ENCODE measurements at regions not wholly inside any gene's neighbourhood (a gene's known extent, or its start where the extent isn't known, plus 50 kb on each side); places are given as distances from the start of the nearest gene placed in this dataset.
"Not testable (repeated sequence)": the region's sequence is repeated elsewhere in the genome, so short reads cannot be mapped to it uniquely, and the experiment has no call there.

DNA sequence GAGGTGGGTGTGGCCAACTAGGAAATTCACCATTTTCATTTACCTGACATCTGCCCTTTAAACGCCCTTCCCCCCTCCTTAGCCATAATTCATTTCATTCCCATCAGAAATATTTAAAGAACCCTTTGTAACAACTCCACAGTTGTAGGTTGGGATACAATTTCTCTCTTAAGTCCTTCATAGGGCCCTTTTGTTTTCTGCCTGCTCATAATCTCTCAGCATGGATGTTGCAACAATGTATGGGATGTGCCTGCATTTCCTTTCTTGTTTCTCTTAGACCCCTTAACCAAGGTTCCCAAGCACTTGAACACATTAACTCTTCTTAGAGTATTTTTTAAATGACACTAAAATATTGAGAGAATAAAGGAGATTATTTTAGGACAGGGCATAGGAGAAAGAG is 51.7 kb upstream of the MYO10 start:
- no peak for DNase-seq

DNA sequence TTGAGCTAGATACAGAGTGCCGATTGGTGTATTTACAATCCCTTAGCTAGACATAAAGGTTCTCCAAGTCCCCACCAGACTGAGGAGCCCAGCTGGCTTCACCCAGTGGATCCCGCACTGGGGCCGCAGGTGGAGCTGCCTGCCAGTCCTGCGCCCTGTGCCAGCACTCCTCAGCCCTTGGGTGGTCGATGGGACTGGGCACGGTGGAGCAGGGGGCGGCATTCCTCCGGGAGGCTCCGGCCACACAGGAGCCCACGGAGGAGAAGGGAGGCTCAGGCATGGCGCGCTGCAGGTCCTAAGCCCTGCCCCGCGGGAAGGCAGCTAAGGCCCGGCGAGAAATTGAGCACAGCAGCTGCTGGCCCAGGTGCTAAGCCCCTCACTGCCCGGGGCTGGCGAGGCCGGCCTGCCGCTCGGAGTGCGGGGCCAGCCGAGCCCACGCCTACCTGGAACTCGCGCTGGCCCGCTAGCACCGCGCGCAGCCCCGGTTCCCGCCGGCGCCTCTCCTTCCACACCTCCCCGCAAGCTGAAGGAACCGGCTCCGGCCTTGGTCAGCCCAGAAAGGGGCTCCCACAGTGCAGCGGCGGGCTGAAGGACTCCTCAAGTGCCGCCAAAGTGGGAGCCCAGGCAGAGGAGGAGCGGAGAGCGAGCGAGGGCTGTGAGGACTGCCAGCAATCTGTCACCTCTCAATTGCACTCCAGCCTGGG is 54.9 kb upstream of the MYO10 start:
- not testable (repeated sequence) for DNase-seq

DNA sequence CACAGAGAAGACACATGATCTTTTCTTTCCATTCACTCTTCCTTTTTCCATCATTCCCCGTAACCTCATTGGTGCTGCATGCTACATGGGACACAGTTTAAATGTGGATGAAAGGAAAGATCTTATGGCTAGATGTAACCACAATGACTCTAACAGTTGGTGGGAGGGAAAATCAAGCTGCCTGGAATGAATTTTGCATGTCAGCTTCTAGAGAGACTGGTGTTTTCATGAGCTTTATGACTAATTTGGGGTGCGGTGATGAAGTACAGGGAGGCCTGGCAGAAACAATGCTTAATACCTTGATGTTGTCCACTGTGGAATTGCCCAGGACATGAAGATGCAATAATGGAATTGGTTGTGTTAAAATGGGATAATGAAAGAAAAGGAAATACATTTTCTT is 55.9 kb upstream of the MYO10 start:
- peak; percentile 68 for DNase-seq

DNA sequence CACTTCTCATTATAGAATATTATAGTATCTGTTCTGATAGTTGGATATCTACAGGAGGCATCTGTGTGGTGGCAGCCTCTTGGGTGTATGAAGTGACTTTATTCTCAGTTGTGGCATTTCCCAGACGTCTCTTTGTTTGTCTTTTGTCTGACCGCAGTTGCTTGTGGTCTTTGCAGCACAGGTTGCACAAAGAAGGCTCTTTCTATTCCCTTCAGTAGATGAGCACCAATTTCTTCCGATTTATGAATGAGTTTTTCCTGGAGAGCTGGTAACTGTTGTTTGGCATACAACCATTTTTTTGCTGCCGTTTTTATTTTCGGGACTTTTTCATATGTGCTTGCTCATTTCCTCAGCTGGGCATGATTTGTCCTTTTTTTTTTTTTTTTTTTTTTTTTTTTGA is 56.4 kb upstream of the MYO10 start:
- no peak for DNase-seq

DNA sequence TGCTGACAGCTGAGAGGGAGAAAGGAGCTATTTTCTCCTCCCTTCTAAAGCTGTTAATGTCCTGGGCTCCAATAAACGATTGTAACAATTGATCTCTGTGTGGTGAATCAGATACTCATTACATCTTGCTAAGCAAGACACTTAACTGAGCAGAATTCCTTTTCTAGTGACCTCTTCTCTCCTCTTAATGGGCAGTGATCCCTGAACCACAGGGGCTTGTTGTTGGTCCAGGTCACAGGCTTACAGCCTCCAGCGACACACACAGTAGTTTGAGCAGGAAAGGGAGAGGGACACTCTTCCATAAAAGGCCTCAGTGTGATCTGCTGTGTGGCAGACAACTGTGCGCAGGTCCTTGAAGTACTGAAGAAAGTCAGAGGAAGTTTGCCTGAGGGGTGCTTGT is 58.5 kb upstream of the MYO10 start:
- no peak for DNase-seq

DNA sequence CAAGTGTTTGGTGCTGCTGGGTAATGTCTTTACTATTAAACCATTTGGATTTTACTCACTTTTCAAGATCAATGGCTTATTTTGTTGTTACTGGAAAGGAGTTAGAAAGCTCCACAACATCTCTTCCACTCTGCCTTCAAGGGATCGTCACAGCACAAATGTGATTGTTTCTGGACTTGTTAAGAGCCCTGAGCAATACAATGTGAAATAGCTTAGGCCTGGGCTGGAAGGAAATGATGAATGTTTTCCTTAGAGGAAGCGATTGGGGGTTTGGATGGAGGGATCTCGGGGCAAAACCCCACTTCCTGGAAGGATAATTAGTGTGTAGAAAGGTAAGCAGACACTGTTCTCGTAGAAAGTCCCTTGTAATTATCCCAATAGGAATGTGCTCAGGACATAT is 59.3 kb upstream of the MYO10 start:
- no peak for DNase-seq

DNA sequence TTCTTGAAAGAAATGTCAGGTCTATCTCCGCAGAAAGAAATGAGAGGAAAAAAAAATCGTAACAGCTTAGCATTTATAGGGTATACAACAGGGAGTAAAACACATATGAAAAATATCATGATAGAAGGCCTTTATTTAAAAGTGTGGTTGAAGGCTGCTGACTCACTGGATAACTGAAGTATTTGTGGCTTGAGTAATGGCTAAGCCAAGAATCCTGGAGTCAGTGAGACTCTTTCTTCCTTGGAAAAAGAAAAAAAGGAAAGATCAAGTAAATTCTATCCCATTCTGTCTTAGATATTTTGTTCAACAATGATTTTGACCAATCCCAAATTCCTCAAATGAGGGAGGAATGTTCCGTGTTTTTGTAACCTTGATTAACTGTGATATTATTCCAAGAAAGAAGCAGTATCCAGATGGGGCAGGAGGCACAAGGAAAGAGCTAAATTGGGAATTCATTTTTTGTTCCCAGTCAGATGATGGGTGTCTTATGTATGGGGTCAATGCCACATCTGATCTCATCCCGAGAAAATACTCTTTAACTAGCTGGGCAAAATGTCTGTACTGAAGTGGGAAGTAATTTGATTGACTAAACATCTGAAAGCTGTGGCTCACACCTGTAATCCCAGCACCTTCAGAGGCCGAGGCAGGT is 64.3 kb upstream of the MYO10 start:
- peak; percentile 98 for DNase-seq

DNA sequence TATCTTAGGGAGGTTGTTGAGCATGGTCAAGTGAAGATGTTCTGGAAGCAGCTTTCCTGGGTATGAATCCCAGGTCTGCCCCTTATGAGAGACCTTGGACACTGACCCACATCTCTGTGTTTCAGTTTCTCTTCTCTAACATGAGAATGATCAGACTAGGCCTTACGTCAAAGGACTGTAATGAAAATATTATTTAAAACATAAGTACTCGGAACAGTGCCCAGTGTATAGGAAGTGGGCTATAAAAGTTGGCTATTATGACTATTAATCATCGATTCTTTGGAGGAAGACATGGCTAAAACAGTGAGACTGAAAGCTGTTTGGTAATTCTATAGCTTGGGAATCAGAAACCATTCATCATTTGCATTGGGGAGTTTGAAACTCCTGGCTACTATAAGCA is 65.3 kb upstream of the MYO10 start:
- peak; percentile 80 for DNase-seq

DNA sequence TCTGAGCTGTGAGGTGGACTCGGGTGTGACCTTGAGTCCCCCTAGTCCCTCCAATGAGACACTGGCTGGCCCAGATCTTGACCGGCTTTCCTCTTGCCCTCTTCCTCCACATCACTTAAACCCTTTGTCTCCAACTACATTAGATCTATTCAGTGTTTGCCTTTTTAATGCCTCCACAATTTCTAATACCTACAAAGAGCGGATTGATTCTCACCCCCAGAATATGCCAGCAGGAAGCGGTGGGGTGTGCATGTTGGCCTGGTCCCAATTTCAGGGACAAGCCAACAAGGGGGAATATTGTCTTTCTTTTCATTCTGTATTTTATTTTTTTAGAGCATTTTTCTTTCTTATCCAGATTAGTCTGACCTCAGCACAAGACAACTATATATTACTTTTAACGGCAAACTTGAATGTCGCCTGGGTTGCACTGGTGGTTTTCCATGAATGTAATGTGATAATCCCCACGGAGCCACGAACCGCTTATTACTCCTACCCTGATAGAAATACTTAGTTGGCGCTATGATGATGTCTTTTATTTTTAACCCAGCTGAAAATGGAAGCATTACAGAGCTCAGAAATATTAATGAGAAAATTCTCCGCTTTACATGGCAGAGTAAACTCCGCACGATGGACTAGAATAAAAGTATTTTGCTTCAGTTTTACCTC is 68.5 kb upstream of the MYO10 start:
- no peak for DNase-seq

DNA sequence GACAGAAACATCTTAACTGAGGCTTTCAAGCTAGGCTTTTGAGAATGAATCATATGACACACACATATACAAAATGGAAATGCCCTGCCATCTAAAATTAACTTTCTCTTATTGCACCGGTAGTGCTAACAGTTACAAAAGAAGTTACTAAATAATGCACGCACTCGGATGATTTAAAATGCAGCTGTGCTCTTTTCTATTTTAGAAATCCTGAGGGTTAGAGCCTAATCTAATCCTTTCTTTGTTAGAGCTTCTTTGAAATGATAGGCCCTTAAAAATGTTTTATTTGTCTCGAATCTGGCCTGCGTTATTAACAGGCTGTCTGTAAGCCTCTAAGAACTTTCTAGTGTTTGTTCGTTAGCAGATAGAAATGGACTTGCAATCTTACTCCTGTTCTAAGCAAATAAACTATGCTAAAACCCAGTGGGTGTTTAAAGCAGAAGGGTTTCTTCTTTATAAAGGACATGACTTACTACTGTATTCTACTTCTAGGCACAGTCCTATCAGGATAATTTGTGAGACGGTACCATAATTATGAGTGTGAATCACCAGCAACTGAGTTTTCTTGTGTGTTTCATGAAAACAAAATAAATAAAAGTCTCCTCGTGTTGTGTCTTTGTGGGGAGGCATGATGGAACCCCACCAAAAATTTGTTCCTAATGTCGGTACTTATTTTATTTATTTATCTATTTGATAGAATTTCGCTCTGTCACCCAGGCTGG is 69.2 kb upstream of the MYO10 start:
- no peak for DNase-seq

DNA sequence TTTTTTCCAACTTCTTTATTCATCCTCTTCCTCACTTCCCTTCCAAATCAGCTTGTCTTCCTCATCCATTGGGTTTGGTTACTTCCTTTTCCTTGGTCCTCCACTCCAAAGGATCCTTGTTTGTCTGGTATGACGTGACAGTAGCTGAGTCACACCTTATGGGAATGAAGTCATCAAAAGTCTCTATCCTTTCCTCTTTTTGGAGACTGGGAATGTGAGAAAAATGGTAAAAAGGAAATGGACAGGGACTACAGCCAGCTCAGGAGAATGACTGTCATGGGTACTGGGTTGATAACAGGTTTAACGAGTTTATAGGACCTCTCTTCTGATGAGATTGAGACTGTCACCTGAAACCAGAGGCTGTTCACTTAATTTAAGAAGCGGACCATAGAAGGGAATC is 76.2 kb upstream of the MYO10 start:
- DNase-seq, result no peak

DNA sequence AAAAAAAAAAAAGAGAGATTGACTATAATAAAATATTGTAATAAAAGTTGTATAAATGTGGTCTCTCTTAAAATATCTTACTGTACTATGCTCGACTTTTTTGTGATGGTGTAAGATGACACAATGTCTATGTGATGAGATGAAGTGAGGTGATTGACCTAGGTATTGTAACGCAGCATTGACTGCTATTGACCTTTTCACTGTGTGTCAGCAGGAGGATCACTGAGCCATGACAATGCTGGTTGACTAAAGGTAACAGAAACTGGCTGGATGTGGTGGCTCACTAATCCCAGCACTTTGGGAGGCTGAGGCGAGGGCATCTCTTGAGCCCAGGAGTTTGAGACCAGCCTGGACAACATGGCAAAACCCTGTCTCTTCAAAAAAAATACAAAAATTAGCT is 78.6 kb upstream of the MYO10 start:
- DNase-seq, result no peak

DNA sequence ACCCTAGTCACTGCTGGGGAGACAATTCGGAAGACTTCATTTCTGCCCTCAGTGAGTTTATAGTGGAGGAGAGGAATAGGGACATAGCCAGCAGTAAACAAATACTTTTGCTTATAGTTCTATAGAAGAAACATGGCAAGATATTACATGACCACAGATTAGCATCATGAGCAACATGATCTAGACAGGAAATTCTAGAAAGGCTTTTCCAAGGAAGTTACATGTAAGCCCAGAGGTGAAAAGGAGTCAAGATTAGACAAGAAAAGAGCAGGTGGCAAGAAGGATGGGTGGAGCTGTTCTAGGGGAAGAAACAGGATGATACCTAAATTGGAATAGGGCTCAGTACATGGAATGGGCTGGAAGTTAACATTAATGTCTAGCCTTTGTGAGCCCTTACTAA is 82.8 kb upstream of the MYO10 start:
- DNase-seq, result no peak

DNA sequence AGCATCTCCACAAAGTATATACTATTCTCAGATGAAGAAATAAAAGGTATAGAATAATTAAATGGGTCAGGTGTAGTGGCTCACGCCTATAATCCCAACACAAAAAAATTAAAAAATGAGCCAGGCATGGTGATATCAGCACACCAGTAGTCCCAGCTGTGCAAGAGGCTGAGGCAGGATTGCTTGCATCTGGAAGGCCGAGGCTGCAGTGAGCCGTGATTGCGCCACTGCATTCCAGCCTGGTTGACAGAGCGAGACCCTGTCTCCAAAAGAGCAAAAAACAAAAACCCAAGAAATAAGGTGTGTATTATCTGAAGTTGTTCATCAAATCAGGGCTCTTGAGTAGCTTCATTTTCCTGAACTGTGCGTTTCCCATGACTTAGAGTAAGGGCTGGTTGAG is 83.2 kb upstream of the MYO10 start:
- DNase-seq, result no peak

DNA sequence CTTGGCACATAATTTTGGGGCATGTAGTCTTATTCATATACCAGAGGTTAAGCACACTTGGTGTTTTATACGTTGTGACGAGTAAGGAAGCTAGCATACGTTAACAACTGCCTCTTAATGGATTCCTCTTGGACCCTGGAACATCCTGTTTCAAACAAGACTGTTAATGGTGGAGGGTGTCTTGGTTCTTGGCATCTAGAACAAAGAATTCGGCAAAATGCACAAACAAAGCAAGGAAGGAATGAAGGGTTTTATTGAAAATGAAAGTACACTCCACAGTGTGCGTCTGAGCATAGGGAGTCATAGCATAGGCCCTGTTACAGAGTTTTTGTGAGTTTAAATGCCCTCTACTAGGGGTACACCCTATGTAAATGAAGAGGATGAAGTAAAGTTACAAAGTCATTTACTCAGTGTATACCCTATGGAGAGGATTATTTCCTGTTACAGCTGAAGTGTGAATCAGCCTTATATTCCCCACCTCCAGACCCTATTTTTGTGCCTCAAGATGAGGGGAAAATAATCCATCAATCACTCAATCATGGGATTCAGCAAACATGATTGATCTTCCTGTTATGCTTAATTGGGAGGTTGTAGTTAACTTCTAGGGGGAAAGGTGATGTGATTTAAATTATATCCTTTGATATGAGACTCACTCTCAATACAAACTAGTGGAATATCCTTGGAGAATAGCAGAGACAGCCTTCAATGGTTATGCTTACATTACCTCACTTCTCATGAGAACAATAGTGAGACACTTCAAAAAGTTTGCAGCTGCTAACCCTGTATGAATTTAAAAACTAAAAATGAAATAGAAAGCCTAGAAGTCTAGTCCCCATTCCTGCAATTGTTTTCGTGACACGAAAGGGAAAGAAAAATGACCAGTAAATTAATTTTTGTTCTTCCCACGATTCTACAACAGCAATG is 84.9 kb upstream of the MYO10 start:
- no peak for DNase-seq

DNA sequence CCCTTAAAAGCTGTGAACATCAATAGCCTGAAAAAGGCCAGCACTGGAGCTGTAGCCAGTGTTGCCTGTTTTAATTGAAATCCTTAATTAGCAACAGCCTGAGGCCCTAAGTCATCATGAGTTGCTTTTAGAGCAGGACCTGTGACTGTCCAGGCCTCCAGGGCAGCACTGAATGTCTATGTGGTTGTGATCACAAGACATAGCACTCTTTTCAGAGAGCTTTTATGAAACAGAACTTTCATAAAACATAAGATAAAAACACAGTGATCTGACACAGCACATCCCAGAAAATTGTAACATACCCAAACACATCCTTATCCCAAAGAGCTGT is 85.5 kb upstream of the MYO10 start:
- no peak for DNase-seq

DNA sequence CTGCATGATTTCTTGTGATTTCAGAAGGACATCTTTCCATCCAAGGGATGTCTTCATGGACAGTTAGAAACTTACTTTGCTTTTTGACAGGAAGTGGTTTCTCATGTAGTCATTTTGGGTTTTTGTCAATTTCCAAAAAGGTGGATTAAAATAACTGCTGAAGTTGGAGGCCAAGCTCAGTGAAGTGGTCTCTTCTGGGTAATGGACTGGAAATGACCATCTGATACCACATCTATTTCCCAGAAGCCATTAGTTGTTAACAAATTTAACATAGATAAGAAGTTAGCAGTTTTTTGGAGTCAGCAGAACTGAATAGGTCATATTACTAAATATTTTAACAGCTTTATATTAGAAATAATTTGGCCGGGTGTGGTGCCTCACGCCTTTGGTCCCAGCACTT is 86.2 kb upstream of the MYO10 start:
- no peak for DNase-seq

DNA sequence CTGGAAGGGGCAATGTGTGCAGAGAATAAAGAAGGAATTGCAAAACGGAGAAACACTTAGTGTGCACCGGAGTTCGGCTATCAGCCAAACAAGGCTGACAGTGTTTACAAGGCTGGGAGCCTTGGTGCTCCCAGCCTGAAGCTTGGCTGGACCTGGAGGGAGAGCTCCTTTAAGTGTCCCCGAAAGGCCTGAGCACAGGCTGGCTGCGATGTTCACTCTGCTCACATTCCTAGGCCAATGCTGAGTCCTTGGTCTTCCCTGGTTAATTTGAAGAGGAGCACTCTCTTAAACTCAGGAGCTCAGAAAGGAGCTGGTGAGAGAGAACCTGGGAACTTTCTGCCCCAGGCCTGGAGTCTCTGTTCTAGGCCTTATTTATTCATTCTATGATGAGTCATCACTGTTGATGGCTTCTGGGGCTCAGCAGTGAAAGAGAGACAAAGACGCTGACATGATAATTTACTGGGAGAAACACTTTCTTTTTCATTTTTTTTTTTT is 88.6 kb upstream of the MYO10 start:
- DNase-seq, result peak; percentile 69

DNA sequence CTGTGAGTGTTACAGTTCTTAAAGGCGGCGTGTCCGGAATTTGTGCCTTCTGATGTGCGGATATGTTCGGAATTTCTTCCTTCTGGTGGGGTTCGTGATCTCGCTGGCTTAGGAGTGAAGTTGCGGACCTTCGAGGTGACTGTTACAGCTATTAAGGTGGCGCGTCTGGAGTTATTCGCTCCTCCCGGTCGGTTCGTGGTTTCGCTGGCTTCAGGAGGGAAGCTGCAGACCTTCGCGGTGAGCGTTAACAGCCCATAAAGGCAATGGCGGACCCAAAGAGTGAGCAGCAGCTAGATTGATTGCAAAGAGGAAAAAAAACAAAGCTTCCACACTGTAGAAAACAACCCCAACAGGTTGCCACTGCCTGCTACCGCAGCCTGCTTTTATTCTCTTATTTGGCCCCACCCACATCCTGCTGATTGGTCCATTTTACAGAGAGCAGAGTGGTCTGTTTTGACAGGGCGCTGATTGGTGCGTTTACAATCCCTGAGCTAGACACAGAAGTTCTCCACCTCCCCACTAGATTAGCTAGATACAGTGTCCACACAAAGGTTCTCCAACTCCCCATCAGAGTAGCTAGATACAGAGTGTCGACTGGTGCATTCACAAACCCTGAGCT is 95.7 kb upstream of the MYO10 start:
- DNase-seq, result not testable (repeated sequence)

DNA sequence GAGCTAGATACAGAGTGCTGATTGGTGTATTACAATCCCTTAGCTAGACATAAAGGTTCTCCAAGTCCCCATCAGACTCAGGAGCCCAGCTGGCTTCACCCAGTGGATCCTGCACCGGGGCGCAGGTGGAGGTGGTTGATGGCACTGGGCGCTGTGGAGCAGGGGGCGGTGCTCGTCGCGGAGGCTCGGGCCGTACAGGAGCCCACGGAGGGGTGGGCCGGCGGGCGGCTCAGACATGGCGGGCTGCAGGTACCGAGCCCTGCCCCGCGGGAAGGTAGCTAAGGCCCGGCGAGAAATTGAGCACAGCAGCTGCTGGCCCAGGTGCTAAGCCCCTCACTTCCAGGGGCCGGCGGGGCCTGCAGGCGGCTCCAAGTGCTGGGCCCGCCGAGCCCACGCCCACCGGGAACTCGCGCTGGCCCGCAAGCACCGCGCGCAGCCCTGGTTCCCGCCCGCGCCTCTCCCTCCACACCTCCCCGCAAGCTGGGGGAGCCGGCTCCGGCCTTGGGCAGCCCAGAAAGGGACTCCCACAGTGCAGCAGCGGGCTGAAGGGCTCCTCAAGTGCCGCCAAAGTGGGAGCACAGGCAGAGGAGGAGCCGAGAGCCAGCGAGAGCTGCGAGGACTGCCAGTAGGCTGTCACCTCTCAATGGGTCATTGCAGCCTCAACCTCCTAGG is 96.4 kb upstream of the MYO10 start:
- not testable (repeated sequence) for DNase-seq

DNA sequence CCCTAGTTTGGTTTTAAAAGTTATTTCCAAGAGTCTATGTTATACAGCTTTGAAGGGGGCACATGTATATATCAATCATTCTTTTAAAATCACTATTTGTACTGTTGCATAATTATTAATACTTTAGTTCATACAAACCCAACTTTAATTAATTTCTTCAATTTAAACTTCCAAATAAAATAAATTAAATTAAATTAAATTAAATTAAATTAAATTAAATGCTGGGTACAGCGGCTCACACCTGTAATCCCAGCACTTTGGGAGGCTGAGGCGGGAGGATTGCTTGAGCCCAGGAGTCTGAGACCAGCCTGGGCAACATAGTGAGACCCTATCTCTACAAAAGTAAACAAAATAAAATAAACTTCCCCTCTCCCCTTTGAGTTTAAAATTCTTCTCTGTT is 98.9 kb upstream of the MYO10 start:
- not testable (repeated sequence) for DNase-seq
